ENCODE measurements at regions not wholly inside any gene's neighbourhood (a gene's known extent, or its start where the extent isn't known, plus 50 kb on each side); places are given as distances from the start of the nearest gene placed in this dataset.
A peak's percentile ranks its signal among the peaks of the same experiment; 100 is the strongest.
"Not testable (repeated sequence)": the region's sequence is repeated elsewhere in the genome, so short reads cannot be mapped to it uniquely, and the experiment has no call there.

- no peak overlapping the region for H3K27ac ChIP-seq
- TF ChIP-seq POLR2A (IDR thresholded peaks at IDR 0.05) = no peak
- no peak for TF ChIP-seq CTCF (IDR thresholded peaks at IDR 0.05)
- no peaks in the 10 kb centered on the region for H3K4me1 ChIP-seq (replicated peaks in 1 of 2)
- DNase-seq = no peak
- no peak overlapping the region for H3K4me3 ChIP-seq
- H3K36me3 ChIP-seq (replicated peaks in 1 of 2) = no peaks in the 10 kb centered on the region
- H3K9me3 ChIP-seq (replicated peaks in 1 of 3) = no peaks in the 10 kb centered on the region
- H3K27me3 ChIP-seq = peaks cover 5% of the 10 kb centered on the region
- 67 to 100% (median 89%) methylated on average over 3 of the region's 3 CpGs for WGBS, 4 donors
- intact Hi-C loops (cut with DNase I) = no loop called here
These were observed 91.8 kb upstream of the UBASH3B start for GRCh38 chr11:122563761-122564160.

- no peak overlapping the region for H3K4me3 ChIP-seq
- WGBS, 4 donors = 64 to 72% (median 70%) methylated on average over 9 of the region's 9 CpGs
- intact Hi-C loops (cut with DNase I) = no loop called here
- DNase-seq = no peak
- peaks cover 8% of the 10 kb centered on the region for H3K27me3 ChIP-seq
- no peaks in the 10 kb centered on the region for H3K4me1 ChIP-seq (replicated peaks in 1 of 2)
- H3K27ac ChIP-seq = no peak overlapping the region
- TF ChIP-seq CTCF (IDR thresholded peaks at IDR 0.05) = no peak
- TF ChIP-seq POLR2A (IDR thresholded peaks at IDR 0.05) = no peak
- H3K36me3 ChIP-seq (replicated peaks in 1 of 2) = no peaks in the 10 kb centered on the region
- no peaks in the 10 kb centered on the region for H3K9me3 ChIP-seq (replicated peaks in 1 of 3)
These were observed 95.7 kb upstream of the UBASH3B start for GRCh38 chr11:122559734-122560382.

GRCh38 chr11:122559218-122559617 lies 96.3 kb upstream of the UBASH3B start:
- H3K27me3 ChIP-seq; H3K9me3 ChIP-seq (replicated peaks in 1 of 3); H3K27ac ChIP-seq; H3K4me3 ChIP-seq; DNase-seq; intact Hi-C loops (cut with DNase I); H3K4me1 ChIP-seq (replicated peaks in 1 of 2); H3K36me3 ChIP-seq (replicated peaks in 1 of 2): not testable (repeated sequence)
- 85 to 92% (median 89%) methylated on average over 9 of the region's 9 CpGs for WGBS, 4 donors

GRCh38 chr11:122557163-122557562 lies 98.4 kb upstream of the UBASH3B start:
- intact Hi-C loops (cut with DNase I); DNase-seq; H3K9me3 ChIP-seq (replicated peaks in 1 of 3); H3K27ac ChIP-seq; H3K4me1 ChIP-seq (replicated peaks in 1 of 2); H3K36me3 ChIP-seq (replicated peaks in 1 of 2); H3K27me3 ChIP-seq: not testable (repeated sequence)
- peak overlapping the region in 1 of 4 donors; percentile 34 for H3K4me3 ChIP-seq
- WGBS, 4 donors = 66 to 79% (median 70%) methylated on average over 6 of the region's 6 CpGs

- Histone ChIP-seq H3K27me3 (peaks cover 8% of the 10 kb centered on the region), H3K9me3 (replicated peaks in 1 of 3) (no peaks in the 10 kb centered on the region), H3K4me3 (peak overlapping the region in 1 of 4 donors; percentile 34), H3K27ac (no peak overlapping the region), H3K4me1 (replicated peaks in 1 of 2) (no peaks in the 10 kb centered on the region), H3K36me3 (replicated peaks in 1 of 2) (no peaks in the 10 kb centered on the region)
- TF ChIP-seq CTCF (IDR thresholded peaks at IDR 0.05) = peak in 1 of 6 experiments; percentile 8
- no peak for TF ChIP-seq POLR2A (IDR thresholded peaks at IDR 0.05)
- DNase-seq = peak in 1 of 7 donors; percentile 17
- WGBS, 4 donors = 28 to 81% (median 41%) methylated on average over 7 to 34 of the region's 34 CpGs
- intact Hi-C loops (cut with DNase I) = no loop called here
These were observed 98.9 kb upstream of the UBASH3B start for GRCh38 chr11:122556605-122557004.

Data from adrenal gland (tissue), 9 donors.